Right forelimb (tissue), 1 donor: ENCODE measurements at regions not wholly inside any gene's neighbourhood (a gene's known extent, or its start where the extent isn't known, plus 50 kb on each side); places are given as distances from the start of the nearest gene placed in this dataset.

Source experiments
- DNase-seq: peaks from one replicate; pipeline ENCODE4 v3.0.0-alpha.2; 2018

DNA sequence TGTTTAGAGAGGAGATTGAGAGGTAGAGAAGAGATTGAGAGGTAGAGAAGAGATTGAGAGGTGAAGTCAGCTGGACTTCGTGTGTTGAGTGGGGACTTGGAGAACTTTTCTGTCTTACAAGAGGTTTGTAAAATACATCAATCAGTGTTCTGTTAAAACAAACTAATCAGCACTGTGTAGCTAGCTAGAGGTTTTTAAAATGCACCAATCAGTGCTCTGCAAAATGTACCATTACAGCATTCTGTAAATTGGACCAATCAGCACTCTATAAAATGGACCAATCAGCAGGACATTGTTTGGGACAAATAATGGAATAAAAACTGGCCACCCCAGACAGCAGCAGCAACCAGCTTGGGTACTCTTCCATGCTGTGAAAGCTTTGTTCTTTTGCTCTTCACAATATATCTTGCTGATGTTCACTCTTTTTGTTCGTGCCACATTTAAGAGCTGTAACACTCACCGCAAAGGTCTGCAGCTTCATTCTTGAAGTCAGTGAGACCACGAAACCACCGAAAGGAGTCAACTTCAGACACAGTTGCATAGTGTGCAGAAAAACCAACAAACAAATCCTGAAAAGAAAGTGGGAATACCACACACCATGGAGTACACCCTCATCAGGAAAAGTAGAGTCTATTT, 366.9 kb upstream of the HSFY2 start:
- DNase-seq, result no peak

DNA sequence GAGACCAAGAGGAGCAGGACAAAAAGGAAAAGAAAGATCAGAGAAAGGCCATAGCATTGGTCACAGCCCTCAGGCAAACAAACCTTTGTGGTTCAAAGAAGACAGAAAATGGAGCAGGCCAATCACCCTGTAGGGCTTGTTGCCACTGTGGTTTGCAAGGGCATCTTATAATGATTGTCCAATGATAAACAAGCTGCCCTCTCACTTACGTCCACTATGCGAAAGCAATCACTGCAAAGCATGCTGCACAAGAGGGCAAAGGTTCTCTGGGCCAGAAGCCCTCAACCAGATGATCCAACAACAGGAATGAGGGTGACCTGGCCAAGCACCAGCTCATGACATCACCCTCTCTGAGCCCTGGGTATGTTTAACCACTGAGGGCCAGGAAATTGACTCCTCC, 360.9 kb upstream of the HSFY2 start:
- no peak for DNase-seq

DNA sequence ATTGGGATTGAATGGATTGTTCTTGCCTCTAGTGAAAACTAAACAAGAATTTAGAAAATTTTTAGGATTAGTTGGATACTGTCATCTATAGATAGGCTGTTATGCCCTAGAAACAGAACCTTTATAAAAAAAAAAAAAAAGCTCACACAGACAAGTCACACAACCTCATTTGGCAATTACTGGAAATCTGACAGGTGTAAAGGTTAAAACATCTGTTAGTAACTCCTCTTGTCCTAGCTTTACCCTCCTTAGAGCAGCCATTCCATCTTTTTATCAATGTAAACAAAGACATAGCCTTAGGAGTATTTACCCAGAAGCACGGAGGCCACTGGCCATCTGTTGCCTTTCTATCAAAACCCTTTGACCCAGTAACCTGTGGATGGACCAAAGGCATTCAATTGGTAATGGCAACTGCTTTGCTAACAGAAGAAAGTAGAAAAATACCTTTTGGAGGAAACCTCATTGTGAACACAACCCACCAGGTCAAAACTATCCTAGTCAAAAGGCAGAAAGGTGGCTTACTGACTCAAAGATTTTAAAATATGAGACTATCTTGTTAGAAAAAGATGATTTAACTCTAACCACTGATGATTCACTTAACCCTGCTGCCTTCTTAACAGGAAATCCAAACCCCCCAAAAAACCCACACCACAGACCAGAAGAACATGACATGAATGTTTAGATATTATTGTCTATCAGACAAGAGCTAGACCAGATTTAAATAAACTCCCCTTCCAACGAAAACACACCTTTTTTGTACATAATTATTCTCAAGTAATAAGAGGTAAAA, 357.2 kb upstream of the HSFY2 start:
- DNase-seq, result no peak

DNA sequence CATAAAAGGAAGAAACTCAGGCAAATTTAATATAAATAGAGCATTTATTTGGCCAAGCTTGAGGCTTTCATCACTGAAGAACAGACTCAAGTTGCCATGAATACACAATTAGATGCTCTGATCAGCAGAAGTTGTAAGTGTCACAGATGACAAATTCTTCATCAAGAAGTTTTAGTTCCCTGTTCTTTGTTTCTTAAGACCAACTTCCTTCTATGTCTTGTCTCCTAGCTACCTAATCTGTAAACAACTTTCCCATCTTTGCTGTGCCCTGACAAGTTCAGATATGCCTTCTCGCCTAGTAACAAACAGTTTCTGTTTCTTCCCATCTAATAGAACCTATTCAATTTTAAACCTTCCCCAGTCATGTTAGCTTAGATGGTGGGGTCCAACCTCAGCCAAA, 353.4 kb upstream of the HSFY2 start:
- no peak for DNase-seq

DNA sequence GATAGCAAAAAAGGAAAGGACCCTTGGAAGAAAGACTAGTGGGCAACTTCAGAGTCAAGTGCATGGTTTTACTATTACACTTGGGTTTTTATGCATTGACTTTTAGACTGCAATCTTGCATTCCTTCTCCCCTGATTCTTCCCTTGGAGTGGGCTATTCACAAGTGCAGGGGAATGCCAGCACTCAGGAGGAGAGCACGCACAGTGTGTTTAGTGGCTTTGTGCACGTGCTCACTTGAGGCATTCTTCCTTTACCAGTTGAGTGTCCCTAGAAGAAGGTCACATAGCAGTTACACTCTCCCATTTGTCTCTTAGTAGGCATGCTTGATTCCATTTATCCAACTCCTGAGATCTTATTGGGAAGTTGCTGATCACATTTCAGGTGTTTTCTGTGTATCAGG, 351.1 kb upstream of the HSFY2 start:
- DNase-seq, result no peak

DNA sequence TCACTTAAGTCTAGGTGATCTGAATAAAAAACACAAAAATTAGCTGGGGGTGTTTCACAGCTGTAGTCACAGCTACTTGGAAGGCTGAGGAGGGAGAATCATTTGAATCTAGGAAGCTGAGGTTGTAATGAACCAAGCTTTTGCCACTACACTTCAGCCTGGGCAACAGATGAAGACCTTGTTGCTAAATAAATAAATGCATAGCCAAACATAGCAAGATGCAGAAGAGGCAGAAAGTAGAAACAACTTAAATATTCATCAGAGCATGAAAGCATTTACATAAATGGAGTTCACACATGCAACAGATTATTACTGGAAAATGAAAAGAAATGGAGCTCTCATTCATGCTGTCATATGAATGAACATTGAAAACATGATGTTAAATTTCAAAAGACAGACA, 348.9 kb upstream of the HSFY2 start:
- no peak for DNase-seq

DNA sequence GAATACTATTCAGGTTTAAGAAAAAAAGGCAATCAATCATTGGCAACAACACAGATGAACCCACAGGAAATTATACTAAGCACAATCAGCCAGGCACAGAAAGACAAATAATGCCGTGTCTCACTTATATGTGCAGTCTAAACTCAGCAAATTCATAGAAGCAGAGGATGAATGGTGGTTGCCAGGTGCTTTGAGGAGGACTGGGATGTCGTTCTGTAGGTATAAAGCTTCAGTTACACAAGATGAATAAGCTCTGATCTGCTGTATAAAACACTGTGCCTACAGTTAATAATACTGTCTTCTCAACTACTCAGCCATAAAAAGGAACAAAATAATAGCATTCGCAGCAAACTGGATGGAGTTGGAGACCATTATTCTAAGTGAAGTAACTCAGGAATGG, 324.8 kb upstream of the HSFY2 start:
- no peak for DNase-seq

DNA sequence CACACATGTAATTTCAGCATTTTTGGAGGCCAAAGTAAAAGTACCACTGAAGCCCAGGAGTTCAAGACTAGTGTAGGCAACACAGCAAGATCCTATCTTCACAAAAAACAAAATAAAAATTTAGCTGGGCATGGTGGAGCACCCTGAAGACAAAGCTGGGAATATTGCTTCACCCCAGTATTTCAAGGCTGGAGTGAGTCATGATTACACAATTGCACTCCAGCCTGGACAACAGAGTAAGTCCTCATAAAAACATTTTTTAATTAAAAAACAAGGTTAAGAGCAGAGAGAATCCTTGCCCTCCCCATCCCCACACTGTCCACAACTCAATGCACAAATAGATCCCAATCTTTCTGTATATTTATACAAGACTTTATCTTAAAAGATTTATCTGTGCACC, 321.9 kb upstream of the HSFY2 start:
- no peak for DNase-seq

DNA sequence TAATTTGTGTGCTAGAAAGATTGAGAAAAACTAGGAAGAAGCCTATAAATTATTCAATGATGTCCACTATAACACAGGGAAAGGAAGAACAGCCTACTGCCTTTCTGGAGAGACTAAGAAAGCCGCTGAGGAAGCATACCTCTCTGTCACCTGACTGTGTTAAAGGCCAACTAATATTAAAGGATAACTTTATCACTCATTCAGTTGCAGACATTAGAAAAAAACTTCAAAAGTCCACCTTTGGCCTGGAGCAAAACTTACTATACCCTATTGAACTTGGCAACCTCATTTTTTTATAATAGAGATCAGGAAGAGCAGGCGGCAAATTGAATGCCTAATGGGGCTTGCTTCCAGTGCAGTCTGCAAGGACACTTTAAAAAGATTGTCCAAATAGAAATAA, 309.5 kb upstream of the HSFY2 start:
- no peak for DNase-seq

DNA sequence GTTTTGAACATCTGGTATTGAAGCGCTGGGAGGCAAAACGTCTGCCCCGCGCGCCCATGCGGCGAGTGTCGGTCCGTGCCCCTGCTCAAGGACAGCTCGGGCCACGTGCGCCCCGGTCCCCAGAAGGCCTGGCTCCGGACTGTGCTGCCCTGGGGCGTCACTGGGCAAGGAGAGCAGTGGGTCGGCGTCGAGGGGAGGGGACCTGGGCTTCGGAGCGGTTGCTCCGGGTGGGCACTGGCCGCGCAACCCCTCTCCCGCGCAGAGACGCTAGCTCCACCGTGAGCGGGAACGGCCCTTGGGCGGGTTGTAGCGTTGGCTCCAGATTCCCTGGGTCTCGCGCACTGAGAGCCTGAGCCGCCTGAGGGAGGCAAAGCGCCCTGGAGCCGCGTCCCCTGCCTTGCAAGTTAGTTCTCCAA, 304.2 kb upstream of the HSFY2 start:
- DNase-seq, result peak; percentile 56

DNA sequence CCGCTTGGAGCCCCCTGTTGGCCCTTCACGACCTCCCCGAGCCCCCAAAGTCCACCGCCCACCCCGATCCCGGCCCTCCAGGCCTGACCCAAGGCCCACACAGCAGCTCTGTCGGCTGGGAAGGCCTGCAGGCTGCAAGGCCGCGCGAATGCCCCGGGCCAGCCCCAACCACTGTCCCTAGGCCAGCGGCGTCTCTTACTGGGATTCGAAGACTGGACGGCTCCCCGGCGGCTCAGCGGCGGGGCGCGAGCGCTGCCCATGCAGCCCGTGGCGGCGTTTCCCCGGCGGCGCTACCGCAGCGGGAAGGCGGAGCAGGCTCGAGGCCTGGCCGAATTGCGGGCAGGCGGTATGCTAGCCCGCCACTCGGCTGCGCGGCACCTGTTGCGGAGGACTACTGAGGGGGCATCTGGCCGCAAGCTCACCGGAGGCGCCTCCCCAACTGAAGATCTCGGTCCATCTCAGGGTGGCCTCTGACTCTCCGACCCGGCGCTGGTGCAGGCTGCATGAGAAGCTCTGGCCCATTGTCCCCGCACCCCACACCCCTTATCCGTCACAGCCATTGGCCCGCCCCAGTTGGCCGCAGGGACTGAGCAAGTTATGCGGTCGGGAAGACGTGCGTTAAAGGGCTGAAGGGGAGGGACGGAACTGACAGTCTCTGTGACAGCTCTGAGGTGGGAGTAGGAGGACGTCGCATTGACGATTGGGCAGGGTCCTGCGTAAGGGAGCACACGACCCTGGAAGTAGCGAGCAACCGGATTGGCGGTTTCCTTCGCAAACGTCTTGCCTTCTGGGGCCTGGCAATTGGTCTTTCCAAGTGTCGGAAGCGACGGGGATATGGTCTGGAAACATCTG, 303.5 kb upstream of the HSFY2 start:
- DNase-seq, result peak; percentile 81

DNA sequence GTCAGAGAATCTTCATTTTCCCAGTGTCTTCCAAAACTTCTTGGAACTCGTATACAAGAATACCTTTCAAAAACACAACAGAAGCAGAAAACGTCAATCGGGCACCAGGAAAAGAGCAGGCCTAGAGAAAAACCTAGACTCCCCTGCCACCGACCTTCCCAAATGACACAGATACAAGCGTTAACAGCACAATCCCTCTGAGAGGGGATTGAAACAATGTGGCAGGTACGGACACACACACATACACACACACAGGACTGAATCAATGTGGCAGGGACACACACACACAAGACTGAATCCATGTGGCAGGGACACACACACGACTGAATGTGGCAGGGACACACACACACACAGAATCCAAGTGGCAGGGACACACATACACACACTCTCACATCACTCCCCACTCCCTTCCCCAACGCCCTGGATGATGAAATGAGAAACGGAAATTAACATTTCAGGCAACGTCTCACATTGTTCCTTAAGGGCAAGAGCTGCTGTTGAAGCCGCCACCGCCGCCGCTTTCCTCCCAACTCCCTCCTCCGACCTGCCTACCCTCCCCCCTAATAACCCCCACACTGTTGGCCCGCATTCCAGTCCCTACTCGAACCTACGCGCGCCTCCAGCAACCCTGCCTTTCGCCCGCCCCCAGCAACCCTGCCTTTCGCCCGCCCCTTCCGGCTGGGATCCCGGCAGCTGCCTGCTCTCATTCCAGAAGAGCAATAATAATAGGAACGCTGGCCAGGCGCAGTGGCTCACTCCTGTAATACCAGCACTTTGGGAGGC, 302.1 kb upstream of the HSFY2 start:
- peak; percentile 86 for DNase-seq

DNA sequence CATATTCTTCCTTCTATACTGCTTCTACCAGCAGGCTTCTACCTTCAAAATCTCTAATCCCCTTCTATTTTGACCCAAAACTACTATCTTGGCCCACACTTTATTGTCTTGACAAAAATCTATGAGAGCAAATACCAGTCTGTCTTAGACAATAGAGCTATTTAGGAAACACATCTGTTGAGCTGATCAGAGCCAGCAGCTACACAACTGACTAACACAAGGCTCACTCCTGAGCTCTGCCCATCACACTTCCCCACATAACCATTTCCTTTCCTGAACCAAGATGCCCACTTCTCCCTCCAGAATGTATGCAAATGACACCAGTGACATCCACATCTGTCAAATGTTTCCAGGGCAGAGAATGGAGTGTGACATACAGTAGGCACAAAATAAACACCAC, 293.9 kb upstream of the HSFY2 start:
- DNase-seq, result no peak

DNA sequence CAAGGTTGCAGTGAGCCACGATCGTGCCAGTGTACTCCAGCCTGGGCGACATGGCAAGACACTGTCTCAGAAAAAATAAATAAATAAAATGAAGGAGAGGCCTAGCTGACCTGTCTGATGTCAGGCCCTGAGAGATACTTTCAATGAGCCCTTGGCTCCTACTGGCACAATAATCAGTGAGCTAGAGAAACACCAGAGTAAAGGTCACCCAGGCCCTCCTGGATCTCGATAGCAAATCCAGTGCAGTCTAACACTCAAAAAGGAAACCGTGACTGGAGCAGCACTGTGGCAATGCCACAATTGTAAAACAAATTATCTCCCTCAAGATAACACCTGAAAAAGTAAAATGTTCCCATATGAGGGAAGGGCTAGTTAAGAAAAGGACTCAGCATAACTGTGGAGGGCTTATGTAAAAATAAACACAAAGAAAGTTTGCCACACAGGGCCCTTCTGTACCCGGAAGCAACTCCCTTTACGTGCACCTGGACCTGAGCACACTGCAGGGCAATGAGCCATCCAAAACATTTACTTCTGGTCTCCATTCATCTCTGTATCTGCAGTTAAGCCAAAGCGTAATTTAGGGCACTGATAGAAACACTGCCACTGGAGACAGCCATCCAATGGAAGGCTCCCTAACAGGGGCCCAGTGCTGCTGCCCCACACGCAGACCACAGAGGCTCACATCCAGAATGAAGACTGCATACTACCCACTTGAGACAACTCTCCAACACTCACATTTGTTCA, 293.1 kb upstream of the HSFY2 start:
- no peak for DNase-seq

DNA sequence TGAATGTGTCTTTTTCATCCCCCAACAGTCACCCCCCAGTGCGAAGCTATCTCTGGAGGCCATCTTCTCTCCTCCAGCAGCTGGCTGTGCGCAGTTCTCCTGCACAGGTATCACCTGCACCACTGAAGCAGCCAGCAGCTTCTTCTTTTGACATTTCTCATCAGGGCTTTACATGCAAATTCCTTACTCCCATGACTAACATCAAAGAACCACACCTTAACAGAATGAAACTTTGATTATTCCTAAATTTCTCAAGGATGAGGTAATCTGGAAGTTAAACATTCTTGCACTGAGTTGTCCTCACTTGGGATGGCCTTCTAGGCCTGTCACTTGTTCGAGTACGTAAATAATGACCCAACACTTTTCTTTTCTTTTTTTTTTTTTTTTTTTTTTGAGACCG, 291.6 kb upstream of the HSFY2 start:
- no peak for DNase-seq

DNA sequence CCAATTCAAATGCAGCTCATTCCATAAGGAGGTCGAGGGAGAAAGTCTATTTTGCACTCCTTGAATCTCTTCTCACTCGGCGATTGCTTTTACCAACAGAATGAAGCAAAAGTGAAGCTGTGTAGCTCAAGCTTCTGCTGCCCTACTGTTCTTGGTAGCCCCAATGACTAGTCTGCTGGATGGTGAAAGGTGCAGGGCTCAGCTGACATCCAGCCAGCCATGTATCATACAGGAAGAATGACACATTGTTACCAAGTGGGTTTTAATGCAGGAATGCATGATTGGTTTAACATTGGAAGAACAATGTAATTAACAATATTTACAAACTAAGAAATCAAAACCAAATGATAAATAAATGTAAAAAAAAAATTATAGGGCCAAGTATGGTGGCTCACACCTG, 286.2 kb upstream of the HSFY2 start:
- DNase-seq, result no peak

DNA sequence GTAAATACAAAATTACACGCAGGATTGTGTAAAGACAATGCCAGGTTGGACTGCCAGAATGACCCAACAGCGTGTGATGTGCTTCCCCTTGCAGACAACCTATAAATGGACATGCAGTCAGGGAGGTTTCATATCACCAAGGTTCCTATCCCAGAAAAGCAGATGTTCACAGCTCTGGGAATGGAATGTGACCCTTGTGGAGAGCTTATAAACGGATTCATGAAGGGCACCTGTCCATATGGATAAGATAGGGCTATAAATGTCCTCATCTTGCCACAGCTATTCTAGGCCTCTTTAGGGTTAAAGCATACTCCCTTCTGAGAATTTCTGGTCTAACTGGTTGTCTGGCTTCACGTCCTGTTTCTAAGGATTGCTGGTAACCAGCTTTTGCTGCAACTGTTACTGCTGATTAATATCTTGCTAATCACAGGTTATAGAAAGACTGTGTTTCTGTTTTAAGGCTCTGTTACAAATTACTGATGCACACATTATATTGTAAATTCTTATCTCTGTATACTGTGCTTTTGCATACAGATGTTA, 285.4 kb upstream of the HSFY2 start:
- no peak for DNase-seq

DNA sequence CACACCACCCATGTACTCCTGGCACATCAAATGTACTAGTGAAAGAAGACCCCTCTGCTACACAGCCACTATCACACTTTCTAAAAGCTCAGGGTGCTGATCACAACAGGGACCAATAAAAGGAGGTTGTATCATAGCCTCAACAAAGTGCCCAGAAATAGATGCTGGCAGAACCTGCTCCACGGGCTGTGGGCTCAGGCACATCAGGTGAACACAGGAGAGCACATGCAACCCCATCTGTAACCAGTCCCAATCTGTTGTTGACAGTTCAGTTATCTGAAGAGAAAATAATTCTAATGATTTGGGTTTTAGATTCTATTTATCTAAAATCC, 282.6 kb upstream of the HSFY2 start:
- no peak for DNase-seq

DNA sequence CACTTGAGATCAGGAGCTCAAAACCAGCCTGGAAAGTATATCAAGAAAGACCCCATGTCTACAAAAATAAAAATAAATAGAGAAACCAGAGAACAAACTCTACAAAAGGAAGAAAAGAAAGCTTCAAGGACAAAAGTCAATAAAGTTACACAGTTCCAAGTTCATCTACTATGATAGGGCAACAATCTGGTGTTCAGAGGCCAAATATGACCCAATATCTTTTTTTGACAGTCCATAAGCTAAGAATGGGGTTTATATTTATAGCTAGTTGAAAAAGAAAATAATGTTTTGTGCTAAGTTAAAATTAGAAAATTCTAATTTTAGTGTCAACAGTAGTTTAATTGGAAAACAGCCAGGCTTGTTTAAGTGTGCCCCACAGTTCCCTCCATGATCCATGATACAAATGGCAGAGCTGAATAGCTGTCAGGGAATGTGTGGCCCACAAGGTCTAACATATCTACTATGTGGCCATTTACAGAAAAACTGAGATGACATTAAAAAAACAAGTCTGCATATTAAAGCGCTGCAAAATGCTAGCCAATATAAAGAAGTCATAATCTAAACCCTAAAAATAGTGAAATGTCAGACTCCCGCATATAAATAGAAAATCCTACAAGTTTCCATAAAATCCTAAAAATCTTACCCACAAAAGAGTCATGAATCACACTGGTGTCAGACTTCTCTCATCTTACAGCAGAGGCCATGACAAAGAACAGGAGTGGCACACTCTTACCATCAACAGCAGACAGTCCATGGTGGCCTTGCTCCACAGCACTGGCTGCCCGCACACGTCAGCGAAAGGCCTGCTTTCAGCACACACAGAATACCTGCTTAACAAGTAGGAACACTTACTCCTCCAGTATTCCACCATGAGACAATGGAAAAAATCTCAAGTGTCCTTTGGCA, 281.9 kb upstream of the HSFY2 start:
- DNase-seq, result no peak

DNA sequence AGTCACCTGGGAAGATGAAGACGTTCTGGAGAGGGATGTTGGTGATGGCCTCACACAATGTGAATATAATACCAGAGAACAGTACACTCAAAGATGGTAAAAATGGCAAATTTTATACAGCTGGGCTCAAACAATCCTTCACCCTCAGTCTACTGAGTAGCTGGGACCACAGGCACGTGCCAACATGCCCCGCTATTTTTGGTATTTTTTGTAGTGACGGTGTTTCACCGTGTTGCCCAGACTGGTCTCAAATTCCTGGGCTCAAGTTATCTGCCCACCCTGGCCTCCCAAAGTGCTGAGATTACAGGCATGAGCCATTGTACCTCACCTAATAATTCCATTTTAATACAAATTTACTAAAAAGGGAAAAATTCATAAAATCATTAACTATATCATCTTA, 280.3 kb upstream of the HSFY2 start:
- DNase-seq, result no peak

DNA sequence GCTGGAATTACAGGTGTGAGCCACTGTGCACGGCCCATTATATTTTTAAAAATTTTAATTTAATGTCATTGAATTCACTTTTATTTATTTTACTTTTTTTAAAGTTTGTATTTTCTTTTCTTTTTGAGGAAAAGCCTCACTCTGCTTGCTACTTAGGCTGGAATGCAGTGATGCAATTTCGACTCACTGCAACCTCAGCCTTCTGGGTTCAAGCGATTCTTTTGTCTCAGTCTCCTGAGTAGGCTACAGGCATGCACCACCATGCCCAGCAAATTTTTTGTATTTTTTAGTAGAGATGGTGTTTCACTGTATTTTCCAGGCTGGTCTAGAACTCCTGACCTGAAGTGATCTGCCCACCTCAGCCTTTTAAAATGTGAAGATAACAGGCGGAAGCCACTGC, 277.5 kb upstream of the HSFY2 start:
- no peak for DNase-seq
